Hepatocyte (in vitro differentiated cells): ENCODE measurements at regions not wholly inside any gene's neighbourhood (a gene's known extent, or its start where the extent isn't known, plus 50 kb on each side); places are given as distances from the start of the nearest gene placed in this dataset.

Experiments
- CTCF ChIP-seq: fragments of 200-600 bp; sonication (generic); IDR thresholded peaks from 2 replicates; pipeline ENCODE4 v1.5.1; 2016; ENCODE audit warnings: antibody characterized with exemption, mild to moderate bottlenecking; ENCODE audit not compliant: poor library complexity
- EZH2 ChIP-seq: fragments of 200-600 bp; sonication (generic); IDR thresholded peaks from 2 replicates; pipeline ENCODE4 v1.6.1; 2016; ENCODE audit warnings: antibody characterized with exemption, mild to moderate bottlenecking, borderline replicate concordance
- EZH2phosphoT487 ChIP-seq: fragments of 200-600 bp; sonication (generic); IDR thresholded peaks from one replicate; pipeline ENCODE4 v1.6.1; 2018; ENCODE audit warnings: antibody characterized with exemption, mild to moderate bottlenecking, low read depth, moderate library complexity; ENCODE audit not compliant: unreplicated experiment, severe bottlenecking

DNA sequence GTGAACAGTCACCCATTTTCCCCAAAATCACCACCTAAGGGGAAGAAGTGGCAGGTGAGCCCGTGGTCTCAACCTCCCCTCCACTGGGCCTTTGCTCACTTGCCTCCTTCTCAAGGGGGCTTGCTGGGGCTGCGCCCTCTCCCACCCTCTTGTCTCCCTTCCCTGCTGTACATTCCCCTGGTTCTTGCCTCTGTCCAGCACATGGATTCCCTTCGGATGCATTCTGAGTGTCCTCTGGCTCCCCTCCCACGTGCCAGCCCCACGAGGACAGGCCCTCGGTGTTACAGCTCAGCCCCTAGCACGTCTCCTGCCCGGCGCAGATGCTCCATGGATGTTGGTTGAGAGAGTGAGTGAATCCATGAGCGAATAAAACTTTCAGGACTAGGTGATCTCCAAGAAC is 367.8 kb upstream of the SULF2 start:
- TF ChIP-seq CTCF (no peak), EZH2 (no peak), EZH2phosphoT487 (no peak)
